ENCODE measurements at regions not wholly inside any gene's neighbourhood (a gene's known extent, or its start where the extent isn't known, plus 50 kb on each side); places are given as distances from the start of the nearest gene placed in this dataset.
"Not testable (repeated sequence)": the region's sequence is repeated elsewhere in the genome, so short reads cannot be mapped to it uniquely, and the experiment has no call there.

- no peaks in the 10 kb centered on the region for H3K4me1 ChIP-seq
- H3K9me3 ChIP-seq, result no peaks in the 10 kb centered on the region
- DNase-seq (ENCODE audit: low spot score), result no peak
- no peak overlapping the region for H3K27ac ChIP-seq
- no peaks in the 10 kb centered on the region for H3K36me3 ChIP-seq
- no peak overlapping the region for H3K4me3 ChIP-seq
- TF ChIP-seq, protein P1, sequence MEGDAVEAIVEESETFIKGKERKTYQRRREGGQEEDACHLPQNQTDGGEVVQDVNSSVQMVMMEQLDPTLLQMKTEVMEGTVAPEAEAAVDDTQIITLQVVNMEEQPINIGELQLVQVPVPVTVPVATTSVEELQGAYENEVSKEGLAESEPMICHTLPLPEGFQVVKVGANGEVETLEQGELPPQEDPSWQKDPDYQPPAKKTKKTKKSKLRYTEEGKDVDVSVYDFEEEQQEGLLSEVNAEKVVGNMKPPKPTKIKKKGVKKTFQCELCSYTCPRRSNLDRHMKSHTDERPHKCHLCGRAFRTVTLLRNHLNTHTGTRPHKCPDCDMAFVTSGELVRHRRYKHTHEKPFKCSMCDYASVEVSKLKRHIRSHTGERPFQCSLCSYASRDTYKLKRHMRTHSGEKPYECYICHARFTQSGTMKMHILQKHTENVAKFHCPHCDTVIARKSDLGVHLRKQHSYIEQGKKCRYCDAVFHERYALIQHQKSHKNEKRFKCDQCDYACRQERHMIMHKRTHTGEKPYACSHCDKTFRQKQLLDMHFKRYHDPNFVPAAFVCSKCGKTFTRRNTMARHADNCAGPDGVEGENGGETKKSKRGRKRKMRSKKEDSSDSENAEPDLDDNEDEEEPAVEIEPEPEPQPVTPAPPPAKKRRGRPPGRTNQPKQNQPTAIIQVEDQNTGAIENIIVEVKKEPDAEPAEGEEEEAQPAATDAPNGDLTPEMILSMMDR (IDR thresholded peaks at IDR 0.05), result no peak
- H3K27me3 ChIP-seq, result no peaks in the 10 kb centered on the region
Measured at GRCh38 chr11:29627541-29627940, 389.3 kb downstream of the KCNA4 start.

DNA sequence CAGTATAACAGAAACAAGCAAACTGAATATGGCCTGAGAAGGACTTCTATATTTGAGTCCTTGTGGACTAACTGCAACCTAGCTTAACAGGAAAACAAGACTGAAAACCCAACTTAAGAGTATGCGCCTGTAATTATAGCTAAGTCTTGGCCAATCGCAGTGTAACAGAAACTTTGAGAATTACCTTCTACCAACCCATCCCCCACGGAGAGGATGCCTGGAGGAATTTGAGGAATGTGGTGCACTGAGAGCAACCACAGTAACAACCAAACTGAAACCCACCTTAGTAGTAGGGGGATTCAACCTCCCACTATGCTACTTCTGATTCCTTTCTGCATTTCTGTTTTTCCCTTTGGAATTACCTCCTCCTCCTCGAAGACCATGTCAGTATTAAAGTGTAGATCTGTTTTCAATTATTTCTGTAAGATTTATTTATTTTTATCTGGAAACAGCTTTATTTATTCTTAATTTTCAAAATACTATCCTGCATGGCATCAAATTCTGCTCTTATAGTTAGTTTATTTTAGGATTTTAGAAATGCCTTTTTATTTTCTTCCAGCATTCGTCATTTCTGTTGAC is 393.6 kb downstream of the KCNA4 start:
- Histone ChIP-seq H3K36me3 (no peaks in the 10 kb centered on the region), H3K4me3 (no peak overlapping the region), H3K27ac (no peak overlapping the region), H3K27me3 (no peaks in the 10 kb centered on the region), H3K4me1 (no peaks in the 10 kb centered on the region), H3K9me3 (no peaks in the 10 kb centered on the region)
- no peak for DNase-seq (ENCODE audit: low spot score)
- TF ChIP-seq, protein P1 (IDR thresholded peaks at IDR 0.05), result no peak

- Histone ChIP-seq H3K36me3 (no peaks in the 10 kb centered on the region), H3K27me3 (no peaks in the 10 kb centered on the region), H3K4me3 (no peak overlapping the region), H3K4me1 (no peaks in the 10 kb centered on the region), H3K9me3 (no peaks in the 10 kb centered on the region), H3K27ac (no peak overlapping the region)
- DNase-seq (ENCODE audit: low spot score), result no peak
- TF ChIP-seq, protein P1 (IDR thresholded peaks at IDR 0.05), result no peak
Measured at GRCh38 chr11:29616611-29617010, 400.2 kb downstream of the KCNA4 start.

- TF ChIP-seq, protein P1 (IDR thresholded peaks at IDR 0.05), result no peak
- DNase-seq (ENCODE audit: low spot score), result no peak
- Histone ChIP-seq H3K4me3 (no peak overlapping the region), H3K9me3 (no peaks in the 10 kb centered on the region), H3K4me1 (no peaks in the 10 kb centered on the region), H3K27me3 (no peaks in the 10 kb centered on the region), H3K36me3 (no peaks in the 10 kb centered on the region), H3K27ac (no peak overlapping the region)
Measured at GRCh38 chr11:29612423-29612822, 404.4 kb downstream of the KCNA4 start.

- H3K27me3 ChIP-seq, result no peaks in the 10 kb centered on the region
- no peaks in the 10 kb centered on the region for H3K36me3 ChIP-seq
- DNase-seq (ENCODE audit: low spot score), result no peak
- no peak overlapping the region for H3K4me3 ChIP-seq
- no peaks in the 10 kb centered on the region for H3K4me1 ChIP-seq
- TF ChIP-seq, protein P1 (IDR thresholded peaks at IDR 0.05), result no peak
- no peaks in the 10 kb centered on the region for H3K9me3 ChIP-seq
- no peak overlapping the region for H3K27ac ChIP-seq
Measured at GRCh38 chr11:29606330-29607031, 410.3 kb downstream of the KCNA4 start.

DNA sequence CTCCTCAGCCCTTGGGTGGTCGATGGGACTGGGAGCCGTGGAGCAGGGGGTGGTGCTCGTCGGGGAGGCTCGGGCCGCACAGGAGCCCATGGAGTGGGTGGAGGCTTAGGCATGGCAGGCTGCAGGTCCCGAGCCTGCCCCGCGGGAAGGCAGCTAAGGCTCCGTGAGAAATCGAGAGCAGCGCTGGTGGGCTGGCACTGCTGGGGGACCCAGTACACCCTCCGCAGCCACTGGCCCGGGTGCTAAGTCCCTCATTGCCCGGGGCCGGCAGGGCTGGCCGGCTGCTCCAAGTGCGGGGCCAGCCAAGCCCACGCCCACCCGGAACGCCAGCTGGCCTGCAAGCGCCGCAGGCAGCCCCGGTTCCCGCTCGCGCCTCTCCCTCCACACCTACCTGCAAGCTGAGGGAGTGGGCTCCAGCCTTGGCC is 416.7 kb downstream of the KCNA4 start:
- H3K4me3 ChIP-seq; DNase-seq (ENCODE audit: low spot score); H3K27me3 ChIP-seq; H3K4me1 ChIP-seq; H3K36me3 ChIP-seq; H3K27ac ChIP-seq; H3K9me3 ChIP-seq: not testable (repeated sequence)

Measured in right atrium auricular region (tissue), 2 donors.